ENCODE measurements at regions not wholly inside any gene's neighbourhood (a gene's known extent, or its start where the extent isn't known, plus 50 kb on each side); places are given as distances from the start of the nearest gene placed in this dataset.

GRCh38 chr4:92232566-92232965 is 71.2 kb upstream of the GRID2 start:
- TF ChIP-seq POLR2A (IDR thresholded peaks at IDR 0.05) (no peak), CTCF (IDR thresholded peaks at IDR 0.05) (no peak)
